DND-41 (cell line): ENCODE measurements at regions not wholly inside any gene's neighbourhood (a gene's known extent, or its start where the extent isn't known, plus 50 kb on each side); places are given as distances from the start of the nearest gene placed in this dataset.

ENCODE experiments used
- EZH2 ChIP-seq: IDR thresholded peaks from 3 replicates; pipeline ENCODE4 v1.6.1; 2012; ENCODE audit warnings: borderline replicate concordance, low read depth, mild to moderate bottlenecking, moderate library complexity, low read length, inconsistent platforms; ENCODE audit not compliant: severe bottlenecking
- TF ChIP-seq, protein P1 (sequence below): IDR thresholded peaks from 2 replicates; pipeline ENCODE4 v1.5.1; 2012; ENCODE audit warnings: borderline replicate concordance, low read length, moderate library complexity, mild to moderate bottlenecking; ENCODE audit not compliant: poor library complexity, severe bottlenecking; ENCODE audit errors: extremely low read depth

GRCh38 chr2:16584084-16584483, 81.5 kb downstream of the CYRIA start:
- TF ChIP-seq, protein P1, sequence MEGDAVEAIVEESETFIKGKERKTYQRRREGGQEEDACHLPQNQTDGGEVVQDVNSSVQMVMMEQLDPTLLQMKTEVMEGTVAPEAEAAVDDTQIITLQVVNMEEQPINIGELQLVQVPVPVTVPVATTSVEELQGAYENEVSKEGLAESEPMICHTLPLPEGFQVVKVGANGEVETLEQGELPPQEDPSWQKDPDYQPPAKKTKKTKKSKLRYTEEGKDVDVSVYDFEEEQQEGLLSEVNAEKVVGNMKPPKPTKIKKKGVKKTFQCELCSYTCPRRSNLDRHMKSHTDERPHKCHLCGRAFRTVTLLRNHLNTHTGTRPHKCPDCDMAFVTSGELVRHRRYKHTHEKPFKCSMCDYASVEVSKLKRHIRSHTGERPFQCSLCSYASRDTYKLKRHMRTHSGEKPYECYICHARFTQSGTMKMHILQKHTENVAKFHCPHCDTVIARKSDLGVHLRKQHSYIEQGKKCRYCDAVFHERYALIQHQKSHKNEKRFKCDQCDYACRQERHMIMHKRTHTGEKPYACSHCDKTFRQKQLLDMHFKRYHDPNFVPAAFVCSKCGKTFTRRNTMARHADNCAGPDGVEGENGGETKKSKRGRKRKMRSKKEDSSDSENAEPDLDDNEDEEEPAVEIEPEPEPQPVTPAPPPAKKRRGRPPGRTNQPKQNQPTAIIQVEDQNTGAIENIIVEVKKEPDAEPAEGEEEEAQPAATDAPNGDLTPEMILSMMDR, result no peak
- TF ChIP-seq EZH2, result no peak
